SU-DHL-6 (cell line): ENCODE measurements at regions not wholly inside any gene's neighbourhood (a gene's known extent, or its start where the extent isn't known, plus 50 kb on each side); places are given as distances from the start of the nearest gene placed in this dataset.

ENCODE experiments used
- EZH2phosphoT487 ChIP-seq: fragments of 200-600 bp; sonication (generic), shearing (Covaris generic); conservative IDR thresholded peaks from 2 replicates; pipeline ENCODE4 v1.6.1; 2018; ENCODE audit warnings: mild to moderate bottlenecking, antibody characterized with exemption, low read length, moderate library complexity, mixed read lengths
- TF ChIP-seq, protein P1 (sequence below): fragments of 200-600 bp; sonication (generic); IDR thresholded peaks from one replicate; pipeline ENCODE4 v1.5.1; 2017; ENCODE audit warnings: antibody characterized with exemption, mild to moderate bottlenecking, low read length, moderate library complexity; ENCODE audit not compliant: insufficient read depth, poor library complexity, severe bottlenecking

DNA sequence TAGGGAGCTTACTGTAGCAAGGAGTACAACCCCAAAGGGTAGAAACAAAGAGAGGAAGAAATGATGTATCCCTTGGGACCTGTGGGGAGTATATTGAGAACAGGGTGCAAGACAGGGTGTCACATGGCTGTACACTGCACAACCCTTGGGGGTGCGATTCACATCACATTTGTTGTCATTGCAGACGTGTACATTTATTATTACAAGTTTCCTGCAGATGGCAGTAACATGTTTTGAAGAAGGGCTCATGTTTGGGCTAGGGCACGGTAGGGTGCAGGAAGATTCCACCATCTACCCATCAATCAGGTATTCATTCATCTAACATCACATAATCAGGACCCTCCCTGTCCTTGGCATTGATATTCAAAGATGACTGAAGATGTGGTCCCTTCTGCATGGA lies 62.5 kb downstream of the NDUFS5 start:
- TF ChIP-seq, protein P1, sequence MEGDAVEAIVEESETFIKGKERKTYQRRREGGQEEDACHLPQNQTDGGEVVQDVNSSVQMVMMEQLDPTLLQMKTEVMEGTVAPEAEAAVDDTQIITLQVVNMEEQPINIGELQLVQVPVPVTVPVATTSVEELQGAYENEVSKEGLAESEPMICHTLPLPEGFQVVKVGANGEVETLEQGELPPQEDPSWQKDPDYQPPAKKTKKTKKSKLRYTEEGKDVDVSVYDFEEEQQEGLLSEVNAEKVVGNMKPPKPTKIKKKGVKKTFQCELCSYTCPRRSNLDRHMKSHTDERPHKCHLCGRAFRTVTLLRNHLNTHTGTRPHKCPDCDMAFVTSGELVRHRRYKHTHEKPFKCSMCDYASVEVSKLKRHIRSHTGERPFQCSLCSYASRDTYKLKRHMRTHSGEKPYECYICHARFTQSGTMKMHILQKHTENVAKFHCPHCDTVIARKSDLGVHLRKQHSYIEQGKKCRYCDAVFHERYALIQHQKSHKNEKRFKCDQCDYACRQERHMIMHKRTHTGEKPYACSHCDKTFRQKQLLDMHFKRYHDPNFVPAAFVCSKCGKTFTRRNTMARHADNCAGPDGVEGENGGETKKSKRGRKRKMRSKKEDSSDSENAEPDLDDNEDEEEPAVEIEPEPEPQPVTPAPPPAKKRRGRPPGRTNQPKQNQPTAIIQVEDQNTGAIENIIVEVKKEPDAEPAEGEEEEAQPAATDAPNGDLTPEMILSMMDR, result no peak
- no peak for TF ChIP-seq EZH2phosphoT487
